ENCODE measurements at regions not wholly inside any gene's neighbourhood (a gene's known extent, or its start where the extent isn't known, plus 50 kb on each side); places are given as distances from the start of the nearest gene placed in this dataset.
A peak's percentile ranks its signal among the peaks of the same experiment; 100 is the strongest.

DNA sequence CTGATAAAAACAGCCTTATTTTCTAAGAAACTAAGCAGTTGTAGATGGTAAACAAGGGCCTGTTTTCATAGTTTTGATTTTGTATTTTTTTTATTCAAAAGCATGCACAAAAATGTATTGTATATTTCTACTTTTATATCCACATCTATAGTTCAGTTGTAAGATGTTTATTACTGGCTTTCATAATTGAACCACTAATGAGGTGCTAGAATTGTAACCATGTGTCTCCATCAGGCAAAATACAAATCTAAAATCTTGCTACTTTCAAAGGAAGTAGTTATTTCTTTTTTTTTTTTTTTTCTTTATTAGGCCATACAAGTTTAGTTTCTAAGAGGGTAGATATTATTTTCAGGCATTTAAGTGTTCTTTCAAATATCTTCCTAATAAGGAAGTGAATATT lies 1755.0 kb downstream of the MAT2B start:
- TF ChIP-seq CTCF (IDR thresholded peaks at IDR 0.05; ENCODE audit: insufficient read depth, low read depth, low read length, missing control alignments) = no peak
- no peak overlapping the region for H3K4me3 ChIP-seq (ENCODE audit: low read length)
- DNase-seq (ENCODE audit: low read depth) = no peak

- peak; percentile 32 for DNase-seq (ENCODE audit: low read depth)
- no peak overlapping the region for H3K4me3 ChIP-seq (ENCODE audit: low read length)
- no peak for TF ChIP-seq CTCF (IDR thresholded peaks at IDR 0.05; ENCODE audit: insufficient read depth, low read depth, low read length, missing control alignments)
These were observed 1758.1 kb downstream of the MAT2B start for GRCh38 chr5:165263536-165263935.

- TF ChIP-seq CTCF (IDR thresholded peaks at IDR 0.05; ENCODE audit: insufficient read depth, low read depth, low read length, missing control alignments) = no peak
- H3K4me3 ChIP-seq (ENCODE audit: low read length) = no peak overlapping the region
- DNase-seq (ENCODE audit: low read depth) = no peak
These were observed 1761.5 kb downstream of the MAT2B start for GRCh38 chr5:165266939-165267338.

- no peak for TF ChIP-seq CTCF (IDR thresholded peaks at IDR 0.05; ENCODE audit: insufficient read depth, low read depth, low read length, missing control alignments)
- DNase-seq (ENCODE audit: low read depth) = no peak
- H3K4me3 ChIP-seq (ENCODE audit: low read length) = no peak overlapping the region
These were observed 1767.0 kb downstream of the MAT2B start for GRCh38 chr5:165272436-165272835.

DNA sequence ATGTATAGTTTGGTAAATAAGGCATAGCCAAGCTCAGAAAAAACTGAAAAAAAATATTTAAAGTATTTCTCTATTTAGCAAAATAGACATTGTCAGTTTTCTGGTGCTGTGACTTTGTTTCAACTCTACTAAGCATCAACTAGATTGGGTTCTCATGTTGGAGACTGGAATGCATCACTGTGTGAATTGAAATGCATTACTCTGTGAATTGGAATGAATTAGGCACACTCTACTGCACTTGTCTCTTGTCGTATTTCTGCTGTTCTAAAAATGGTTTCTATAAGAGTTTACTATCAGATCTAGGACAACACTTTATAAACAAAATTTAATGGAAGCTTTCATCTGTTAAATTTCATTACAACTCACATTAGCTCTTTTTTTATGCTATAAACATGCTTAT lies 1772.2 kb downstream of the MAT2B start:
- no peak overlapping the region for H3K4me3 ChIP-seq (ENCODE audit: low read length)
- no peak for TF ChIP-seq CTCF (IDR thresholded peaks at IDR 0.05; ENCODE audit: insufficient read depth, low read depth, low read length, missing control alignments)
- DNase-seq (ENCODE audit: low read depth) = no peak

GRCh38 chr5:165282491-165282890 lies 1777.1 kb downstream of the MAT2B start:
- TF ChIP-seq CTCF (IDR thresholded peaks at IDR 0.05; ENCODE audit: insufficient read depth, low read depth, low read length, missing control alignments) = no peak
- DNase-seq (ENCODE audit: low read depth) = no peak
- no peak overlapping the region for H3K4me3 ChIP-seq (ENCODE audit: low read length)

- DNase-seq (ENCODE audit: low read depth) = no peak
These were observed 1781.3 kb downstream of the MAT2B start for GRCh38 chr5:165286692-165287091.

More at GRCh38 chr5:165286692-165287091, 1781.3 kb downstream of the MAT2B start:
- TF ChIP-seq CTCF (IDR thresholded peaks at IDR 0.05; ENCODE audit: insufficient read depth, low read depth, low read length, missing control alignments) = no peak
- no peak overlapping the region for H3K4me3 ChIP-seq (ENCODE audit: low read length)
